ENCODE measurements at regions not wholly inside any gene's neighbourhood (a gene's known extent, or its start where the extent isn't known, plus 50 kb on each side); places are given as distances from the start of the nearest gene placed in this dataset.

- BruUV-seq (replicated peaks) = no TSS peak
- H3K4me1 ChIP-seq (ENCODE audit: insufficient read depth, low read length) = peaks cover 11% of the 10 kb centered on the region
- H3K4me2 ChIP-seq (ENCODE audit: low read length) = no peak overlapping the region
- no peak overlapping the region for H3K27ac ChIP-seq (ENCODE audit: low read length)
- no peak overlapping the region for H3K9ac ChIP-seq (ENCODE audit: low read length)
- no peaks in the 10 kb centered on the region for H3K9me2 ChIP-seq (replicated peaks; ENCODE audit: low read length)
- H3K9me3 ChIP-seq (ENCODE audit: low read length) = no peaks in the 10 kb centered on the region
- ChIA-PET POLR2A (ENCODE audit: unreplicated experiment) (no interaction called here), CTCF (no interaction called here)
- H3K27me3 ChIP-seq (ENCODE audit: low read length) = no peaks in the 10 kb centered on the region
- H4K20me1 ChIP-seq (ENCODE audit: low read length) = no peaks in the 10 kb centered on the region
- no peaks in the 10 kb centered on the region for H3K36me3 ChIP-seq (ENCODE audit: low read depth, low read length)
- H2AFZ ChIP-seq (ENCODE audit: low read length) = no peak overlapping the region
- no peak for TF ChIP-seq EZH2phosphoT487 (IDR thresholded peaks at IDR 0.05; ENCODE audit: borderline replicate concordance, low read length)
- TF ChIP-seq, protein P1, sequence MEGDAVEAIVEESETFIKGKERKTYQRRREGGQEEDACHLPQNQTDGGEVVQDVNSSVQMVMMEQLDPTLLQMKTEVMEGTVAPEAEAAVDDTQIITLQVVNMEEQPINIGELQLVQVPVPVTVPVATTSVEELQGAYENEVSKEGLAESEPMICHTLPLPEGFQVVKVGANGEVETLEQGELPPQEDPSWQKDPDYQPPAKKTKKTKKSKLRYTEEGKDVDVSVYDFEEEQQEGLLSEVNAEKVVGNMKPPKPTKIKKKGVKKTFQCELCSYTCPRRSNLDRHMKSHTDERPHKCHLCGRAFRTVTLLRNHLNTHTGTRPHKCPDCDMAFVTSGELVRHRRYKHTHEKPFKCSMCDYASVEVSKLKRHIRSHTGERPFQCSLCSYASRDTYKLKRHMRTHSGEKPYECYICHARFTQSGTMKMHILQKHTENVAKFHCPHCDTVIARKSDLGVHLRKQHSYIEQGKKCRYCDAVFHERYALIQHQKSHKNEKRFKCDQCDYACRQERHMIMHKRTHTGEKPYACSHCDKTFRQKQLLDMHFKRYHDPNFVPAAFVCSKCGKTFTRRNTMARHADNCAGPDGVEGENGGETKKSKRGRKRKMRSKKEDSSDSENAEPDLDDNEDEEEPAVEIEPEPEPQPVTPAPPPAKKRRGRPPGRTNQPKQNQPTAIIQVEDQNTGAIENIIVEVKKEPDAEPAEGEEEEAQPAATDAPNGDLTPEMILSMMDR (conservative IDR thresholded peaks at IDR 0.05; ENCODE audit: low read depth, low read length) = no peak
- TF ChIP-seq EZH2 (IDR thresholded peaks at IDR 0.05; ENCODE audit: low read length, unreplicated experiment) = no peak
- intact Hi-C loops (cut with micrococcal nuclease) = no loop called here
- no peak for DNase-seq
- H3K4me3 ChIP-seq (ENCODE audit: low read length) = no peak overlapping the region
- no peaks in the 10 kb centered on the region for H3F3A ChIP-seq (ENCODE audit: low read length, unreplicated experiment)
- H3K79me2 ChIP-seq (ENCODE audit: low read length) = no peaks in the 10 kb centered on the region
- ATAC-seq = no peak
Observed at GRCh38 chr12:71007781-71008404, 87.4 kb upstream of the PTPRR start.

DNA sequence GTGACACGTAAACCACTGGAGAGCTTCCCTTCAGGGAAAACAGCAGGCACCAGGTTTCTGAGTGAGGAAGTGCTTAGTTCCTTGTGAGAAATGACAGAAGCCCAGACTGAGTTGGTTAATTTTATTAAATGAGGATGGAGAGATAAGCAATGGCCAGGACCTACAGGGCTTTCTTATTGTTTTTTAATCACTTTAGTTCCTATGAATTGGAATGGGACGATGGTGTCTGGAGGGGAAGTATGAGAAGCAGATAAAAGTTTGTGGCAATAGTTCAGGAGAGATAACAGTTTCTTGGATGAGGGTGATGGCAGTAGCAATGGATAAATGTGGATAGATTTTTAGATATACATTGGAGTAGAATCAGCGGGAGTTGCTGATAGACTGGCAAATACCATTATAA is 86.5 kb upstream of the PTPRR start:
- no peaks in the 10 kb centered on the region for H4K20me1 ChIP-seq (ENCODE audit: low read length)
- H3K9me2 ChIP-seq (replicated peaks; ENCODE audit: low read length) = no peaks in the 10 kb centered on the region
- no peak overlapping the region for H3K4me2 ChIP-seq (ENCODE audit: low read length)
- H3K27ac ChIP-seq (ENCODE audit: low read length) = no peak overlapping the region
- ChIA-PET POLR2A (ENCODE audit: unreplicated experiment) (no interaction called here), CTCF (no interaction called here)
- no peak overlapping the region for H3K4me3 ChIP-seq (ENCODE audit: low read length)
- ATAC-seq (no peak), DNase-seq (no peak)
- H3K27me3 ChIP-seq (ENCODE audit: low read length) = no peaks in the 10 kb centered on the region
- intact Hi-C loops (cut with micrococcal nuclease) = no loop called here
- BruUV-seq (replicated peaks) = no TSS peak
- H3K4me1 ChIP-seq (ENCODE audit: insufficient read depth, low read length) = peaks cover 10% of the 10 kb centered on the region
- H3K9ac ChIP-seq (ENCODE audit: low read length) = no peak overlapping the region
- TF ChIP-seq, protein P1 (conservative IDR thresholded peaks at IDR 0.05; ENCODE audit: low read depth, low read length) = no peak
- no peak for TF ChIP-seq EZH2 (IDR thresholded peaks at IDR 0.05; ENCODE audit: low read length, unreplicated experiment)
- TF ChIP-seq EZH2phosphoT487 (IDR thresholded peaks at IDR 0.05; ENCODE audit: borderline replicate concordance, low read length) = no peak
- H3K9me3 ChIP-seq (ENCODE audit: low read length) = no peaks in the 10 kb centered on the region
- no peaks in the 10 kb centered on the region for H3F3A ChIP-seq (ENCODE audit: low read length, unreplicated experiment)
- H2AFZ ChIP-seq (ENCODE audit: low read length) = no peak overlapping the region
- H3K79me2 ChIP-seq (ENCODE audit: low read length) = no peaks in the 10 kb centered on the region
- H3K36me3 ChIP-seq (ENCODE audit: low read depth, low read length) = no peaks in the 10 kb centered on the region

- H3K27ac ChIP-seq (ENCODE audit: low read length) = no peak overlapping the region
- H3K9ac ChIP-seq (ENCODE audit: low read length) = no peak overlapping the region
- no peak overlapping the region for H3K4me2 ChIP-seq (ENCODE audit: low read length)
- H4K20me1 ChIP-seq (ENCODE audit: low read length) = no peaks in the 10 kb centered on the region
- no peaks in the 10 kb centered on the region for H3K9me3 ChIP-seq (ENCODE audit: low read length)
- no TSS peak for BruUV-seq (replicated peaks)
- POLR2A ChIA-PET (ENCODE audit: unreplicated experiment) = no interaction called here
- intact Hi-C loops (cut with micrococcal nuclease) = no loop called here
- H3F3A ChIP-seq (ENCODE audit: low read length, unreplicated experiment) = no peaks in the 10 kb centered on the region
- no peak overlapping the region for H3K4me3 ChIP-seq (ENCODE audit: low read length)
- no peak overlapping the region for H2AFZ ChIP-seq (ENCODE audit: low read length)
- H3K4me1 ChIP-seq (ENCODE audit: insufficient read depth, low read length) = no peaks in the 10 kb centered on the region
- ATAC-seq = no peak
- no peak for TF ChIP-seq EZH2phosphoT487 (IDR thresholded peaks at IDR 0.05; ENCODE audit: borderline replicate concordance, low read length)
- no peak for TF ChIP-seq EZH2 (IDR thresholded peaks at IDR 0.05; ENCODE audit: low read length, unreplicated experiment)
- H3K79me2 ChIP-seq (ENCODE audit: low read length) = no peaks in the 10 kb centered on the region
- H3K27me3 ChIP-seq (ENCODE audit: low read length) = no peaks in the 10 kb centered on the region
- no peaks in the 10 kb centered on the region for H3K36me3 ChIP-seq (ENCODE audit: low read depth, low read length)
- no peak for DNase-seq
- CTCF ChIA-PET = no interaction called here
- no peaks in the 10 kb centered on the region for H3K9me2 ChIP-seq (replicated peaks; ENCODE audit: low read length)
Observed at GRCh38 chr12:71005166-71005565, 84.6 kb upstream of the PTPRR start.

All from PC-3 (cell line).